Esophagus (tissue), 2 donors: ENCODE measurements at regions not wholly inside any gene's neighbourhood (a gene's known extent, or its start where the extent isn't known, plus 50 kb on each side); places are given as distances from the start of the nearest gene placed in this dataset.
"Not testable (repeated sequence)": the region's sequence is repeated elsewhere in the genome, so short reads cannot be mapped to it uniquely, and the experiment has no call there.

Source experiments
- H3K27ac ChIP-seq, 2 donors: one replicate each; pipeline ENCODE4 v1.5.1; 2013; ENCODE audit warnings: low read depth in 2 of 2, mild to moderate bottlenecking in 2 of 2, inconsistent platforms in 1 of 2, low read length in 1 of 2, moderate library complexity in 1 of 2
- H3K27me3 ChIP-seq, 2 donors: one replicate each; pipeline ENCODE4 v1.6.1; 2013; ENCODE audit warnings: low read length in 2 of 2, control low read depth in 1 of 2, mild to moderate bottlenecking in 1 of 2; ENCODE audit not compliant: insufficient read depth in 2 of 2, control insufficient read depth in 1 of 2
- H3K36me3 ChIP-seq, 2 donors: one replicate each; pipeline ENCODE4 v1.6.1; 2013; ENCODE audit warnings: low read length in 1 of 2; ENCODE audit not compliant: control insufficient read depth in 2 of 2, insufficient read depth in 2 of 2
- H3K4me1 ChIP-seq, 2 donors: one replicate each; pipeline ENCODE4 v1.6.1; 2013; ENCODE audit warnings: low read length in 1 of 2; ENCODE audit not compliant: control insufficient read depth in 2 of 2, insufficient read depth in 2 of 2
- H3K4me3 ChIP-seq, 2 donors: one replicate each; pipeline ENCODE4 v1.5.1; 2013; ENCODE audit warnings: low read length in 2 of 2, mild to moderate bottlenecking in 2 of 2, low read depth in 1 of 2, moderate library complexity in 1 of 2
- H3K9me3 ChIP-seq, 2 donors: one replicate each; pipeline ENCODE4 v1.6.1; 2013; ENCODE audit warnings: mild to moderate bottlenecking in 2 of 2, low read depth in 1 of 2, low read length in 1 of 2, moderate library complexity in 1 of 2; ENCODE audit not compliant: control insufficient read depth in 2 of 2, insufficient read depth in 1 of 2
- WGBS, 2 donors: extraction: QIAGEN DNeasy Blood & Tissue Kit; methylation state at CpG; one replicate each; pipeline ENCODE4 v1.1.7; 2013; 5-methylcytosine and 5-hydroxymethylcytosine counted together
- donor health status: healthy with polysubstance abuse.
- donor health status: Bipolar disorder and iron deficiency.

- Histone ChIP-seq H3K27ac (no peak overlapping the region), H3K9me3 (no peaks in the 10 kb centered on the region), H3K36me3 (no peaks in the 10 kb centered on the region), H3K4me3 (no peak overlapping the region), H3K4me1 (peaks cover 3 to 9% of the 10 kb centered on the region in 2 donors), H3K27me3 (peaks cover 3 to 24% of the 10 kb centered on the region in 2 donors)
- 21 to 38% methylated on average over 8 of the region's 8 CpGs for WGBS, 2 donors
Measured at GRCh38 chr1:90831910-90832309, 114.8 kb upstream of the BARHL2 start.

DNA sequence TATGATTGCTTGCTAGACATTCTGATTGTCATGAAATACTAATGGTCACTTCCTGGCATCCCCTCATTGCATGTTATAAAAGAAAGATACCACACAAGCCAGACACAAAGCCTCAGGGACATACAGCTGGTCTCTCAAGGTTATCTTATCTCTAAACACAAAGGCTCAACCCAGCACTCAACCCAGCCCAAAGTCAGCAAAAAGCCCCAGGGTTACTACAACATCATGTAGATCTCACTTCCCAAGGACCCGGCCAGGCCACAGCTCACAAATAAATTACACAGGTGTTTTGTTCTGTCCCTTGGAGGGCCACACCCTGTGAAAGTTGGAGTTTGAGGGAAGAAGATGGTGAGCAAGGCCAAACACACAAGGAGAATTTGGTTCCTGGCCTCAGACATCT, 109.7 kb upstream of the BARHL2 start:
- WGBS, 2 donors: 35 to 46% methylated on average over 1 of the region's 1 CpG
- no peaks in the 10 kb centered on the region for H3K36me3 ChIP-seq
- no peak overlapping the region for H3K27ac ChIP-seq
- no peaks in the 10 kb centered on the region for H3K4me1 ChIP-seq
- no peaks in the 10 kb centered on the region for H3K27me3 ChIP-seq
- H3K4me3 ChIP-seq: no peak overlapping the region
- no peaks in the 10 kb centered on the region for H3K9me3 ChIP-seq

DNA sequence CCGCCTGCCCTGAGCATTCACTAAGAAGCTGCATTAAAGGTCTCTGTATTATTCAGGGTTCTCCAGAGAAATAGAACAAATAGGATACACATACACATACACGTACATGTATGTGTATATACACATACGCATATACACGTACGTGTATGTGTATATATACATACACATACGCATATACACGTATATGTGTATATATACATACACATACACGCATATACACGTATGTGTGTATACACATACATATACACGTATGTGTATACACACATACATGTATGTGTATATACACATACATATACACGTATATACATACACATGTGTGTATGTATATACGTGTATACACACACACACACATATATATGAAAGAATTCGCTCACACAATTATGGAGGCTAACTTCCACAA, 108.9 kb upstream of the BARHL2 start:
- no peaks in the 10 kb centered on the region for H3K36me3 ChIP-seq
- no peaks in the 10 kb centered on the region for H3K27me3 ChIP-seq
- 85 to 86% methylated on average over 13 of the region's 13 CpGs for WGBS, 2 donors
- no peaks in the 10 kb centered on the region for H3K9me3 ChIP-seq
- H3K27ac ChIP-seq: no peak overlapping the region
- H3K4me3 ChIP-seq: no peak overlapping the region
- no peaks in the 10 kb centered on the region for H3K4me1 ChIP-seq

- Histone ChIP-seq H3K27me3 (no peaks in the 10 kb centered on the region), H3K9me3 (no peaks in the 10 kb centered on the region), H3K4me3 (no peak overlapping the region), H3K4me1 (no peaks in the 10 kb centered on the region), H3K27ac (no peak overlapping the region), H3K36me3 (no peaks in the 10 kb centered on the region)
- 81 to 91% methylated on average over 3 of the region's 3 CpGs for WGBS, 2 donors
Measured at GRCh38 chr1:90824551-90824950, 107.4 kb upstream of the BARHL2 start.

GRCh38 chr1:90823686-90824085, 106.6 kb upstream of the BARHL2 start:
- Histone ChIP-seq H3K27ac (no peak overlapping the region), H3K9me3 (no peaks in the 10 kb centered on the region), H3K4me1 (no peaks in the 10 kb centered on the region), H3K27me3 (no peaks in the 10 kb centered on the region), H3K36me3 (no peaks in the 10 kb centered on the region), H3K4me3 (no peak overlapping the region)
- 79 to 85% methylated on average over 3 of the region's 3 CpGs for WGBS, 2 donors

- no peaks in the 10 kb centered on the region for H3K36me3 ChIP-seq
- H3K27me3 ChIP-seq: no peaks in the 10 kb centered on the region
- no peaks in the 10 kb centered on the region for H3K4me1 ChIP-seq
- H3K4me3 ChIP-seq: no peak overlapping the region
- H3K9me3 ChIP-seq: no peaks in the 10 kb centered on the region
- no peak overlapping the region for H3K27ac ChIP-seq
- WGBS, 2 donors: 79 to 83% methylated on average over 5 of the region's 5 CpGs
Measured at GRCh38 chr1:90821788-90822359, 104.8 kb upstream of the BARHL2 start.

- 46 to 68% methylated on average over 5 of the region's 5 CpGs for WGBS, 2 donors
- no peaks in the 10 kb centered on the region for H3K4me1 ChIP-seq
- no peaks in the 10 kb centered on the region for H3K36me3 ChIP-seq
- no peak overlapping the region for H3K4me3 ChIP-seq
- no peaks in the 10 kb centered on the region for H3K27me3 ChIP-seq
- peaks cover 0 to 2% of the 10 kb centered on the region in 2 donors for H3K9me3 ChIP-seq
- H3K27ac ChIP-seq: no peak overlapping the region
Measured at GRCh38 chr1:90821152-90821787, 104.2 kb upstream of the BARHL2 start.

- H3K9me3 ChIP-seq: peaks cover 0 to 2% of the 10 kb centered on the region in 2 donors
- H3K27me3 ChIP-seq: no peaks in the 10 kb centered on the region
- H3K4me3 ChIP-seq: no peak overlapping the region
- H3K27ac ChIP-seq: no peak overlapping the region
- H3K4me1 ChIP-seq: no peaks in the 10 kb centered on the region
- H3K36me3 ChIP-seq: no peaks in the 10 kb centered on the region
- 88 to 94% methylated on average over 2 of the region's 2 CpGs for WGBS, 2 donors
Measured at GRCh38 chr1:90820745-90821144, 103.6 kb upstream of the BARHL2 start.

DNA sequence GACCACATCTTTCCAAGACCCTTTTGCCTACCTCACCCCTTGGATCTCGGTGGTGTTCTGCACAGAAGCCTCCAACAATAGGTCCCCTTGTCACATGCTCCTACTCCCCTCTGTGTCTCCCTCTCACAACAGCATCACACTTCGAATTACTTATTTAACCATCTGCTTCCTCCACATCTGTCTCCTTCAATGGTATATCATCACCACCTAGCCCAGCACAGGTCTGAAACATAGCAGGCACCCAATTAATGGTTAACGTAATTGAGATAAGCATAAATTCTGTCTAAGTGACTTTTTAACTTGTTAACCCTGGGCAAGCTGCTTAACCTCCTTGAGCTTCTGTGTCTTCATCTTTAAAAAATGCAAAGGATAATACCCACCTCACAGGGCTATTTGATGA, 100.3 kb upstream of the BARHL2 start:
- Histone ChIP-seq H3K4me1 (no peaks in the 10 kb centered on the region), H3K4me3 (no peak overlapping the region), H3K9me3 (peaks cover 0 to 2% of the 10 kb centered on the region in 2 donors), H3K36me3 (no peaks in the 10 kb centered on the region), H3K27me3 (no peaks in the 10 kb centered on the region), H3K27ac (no peak overlapping the region)
- 54 to 57% methylated on average over 3 of the region's 3 CpGs for WGBS, 2 donors

GRCh38 chr1:90812237-90812636, 95.1 kb upstream of the BARHL2 start:
- 76 to 89% methylated on average over 6 of the region's 6 CpGs for WGBS, 2 donors
- H3K4me1 ChIP-seq, H3K4me3 ChIP-seq, H3K27ac ChIP-seq, H3K27me3 ChIP-seq, H3K9me3 ChIP-seq, H3K36me3 ChIP-seq: not testable (repeated sequence)
